ENCODE measurements at regions not wholly inside any gene's neighbourhood (a gene's known extent, or its start where the extent isn't known, plus 50 kb on each side); places are given as distances from the start of the nearest gene placed in this dataset.

GRCh38 chr1:5389101-5389885 is 602.9 kb downstream of the NPHP4 start:
- ATAC-seq, result no peak

GRCh38 chr1:5388622-5389021 is 603.6 kb downstream of the NPHP4 start:
- H3K4me3 ChIP-seq, result no peak overlapping the region
- H3K36me3 ChIP-seq (ENCODE audit: low read depth), result no peaks in the 10 kb centered on the region
- DNase-seq (no peak), ATAC-seq (no peak)
- no peak for TF ChIP-seq CTCF (IDR thresholded peaks at IDR 0.05)
- H3K4me1 ChIP-seq (ENCODE audit: low read depth), result no peaks in the 10 kb centered on the region
- intact Hi-C loops (cut with DNase I, micrococcal nuclease), result no loop called here
- no peaks in the 10 kb centered on the region for H3K9me3 ChIP-seq

More at GRCh38 chr1:5389101-5389885, 602.9 kb downstream of the NPHP4 start:
- DNase-seq, result no peak
- no peak for TF ChIP-seq CTCF (IDR thresholded peaks at IDR 0.05)
- Histone ChIP-seq H3K9me3 (no peaks in the 10 kb centered on the region), H3K4me3 (no peak overlapping the region), H3K36me3 (ENCODE audit: low read depth) (no peaks in the 10 kb centered on the region), H3K4me1 (ENCODE audit: low read depth) (no peaks in the 10 kb centered on the region)
- intact Hi-C loops (cut with DNase I, micrococcal nuclease), result no loop called here

- ATAC-seq (no peak), DNase-seq (no peak)
- Histone ChIP-seq H3K4me3 (no peak overlapping the region), H3K9me3 (no peaks in the 10 kb centered on the region), H3K36me3 (ENCODE audit: low read depth) (no peaks in the 10 kb centered on the region), H3K4me1 (ENCODE audit: low read depth) (no peaks in the 10 kb centered on the region)
- intact Hi-C loops (cut with DNase I, micrococcal nuclease), result no loop called here
- TF ChIP-seq CTCF (IDR thresholded peaks at IDR 0.05), result no peak
These were observed 605.9 kb downstream of the NPHP4 start for GRCh38 chr1:5386371-5386770.

GRCh38 chr1:5385956-5386355 is 606.3 kb downstream of the NPHP4 start:
- TF ChIP-seq CTCF (IDR thresholded peaks at IDR 0.05), result no peak
- H3K4me1 ChIP-seq (ENCODE audit: low read depth), result no peaks in the 10 kb centered on the region
- DNase-seq, result no peak
- no peaks in the 10 kb centered on the region for H3K36me3 ChIP-seq (ENCODE audit: low read depth)
- H3K9me3 ChIP-seq, result no peaks in the 10 kb centered on the region
- ATAC-seq, result no peak
- H3K4me3 ChIP-seq, result no peak overlapping the region
- intact Hi-C loops (cut with DNase I, micrococcal nuclease), result no loop called here

GRCh38 chr1:5385096-5385799 is 607.0 kb downstream of the NPHP4 start:
- DNase-seq, result no peak
- no peaks in the 10 kb centered on the region for H3K9me3 ChIP-seq
- no peaks in the 10 kb centered on the region for H3K4me1 ChIP-seq (ENCODE audit: low read depth)
- H3K4me3 ChIP-seq, result no peak overlapping the region
- intact Hi-C loops (cut with DNase I, micrococcal nuclease), result no loop called here
- no peaks in the 10 kb centered on the region for H3K36me3 ChIP-seq (ENCODE audit: low read depth)
- ATAC-seq, result no peak
- TF ChIP-seq CTCF (IDR thresholded peaks at IDR 0.05), result no peak

Measured in mucosa of descending colon (tissue), 3 donors.